ENCODE measurements at regions not wholly inside any gene's neighbourhood (a gene's known extent, or its start where the extent isn't known, plus 50 kb on each side); places are given as distances from the start of the nearest gene placed in this dataset.

GRCh38 chr18:58805467-58806187, 59.0 kb upstream of the ZNF532 start:
- H2AK5ac ChIP-seq (ENCODE audit: low read length), result no peak overlapping the region
- peak overlapping the region; percentile 42 for H2BK120ac ChIP-seq (ENCODE audit: insufficient read depth, low read length, poor library complexity)
- H2BK5ac ChIP-seq (ENCODE audit: low read depth, low read length, poor library complexity), result no peak overlapping the region
- H3K9me3 ChIP-seq (ENCODE audit: insufficient read depth, low read depth, low read length), result no peaks in the 10 kb centered on the region
- H3K18ac ChIP-seq (ENCODE audit: low read length), result no peak overlapping the region
- H3K79me2 ChIP-seq (ENCODE audit: control insufficient read depth, insufficient read depth, low read length, poor library complexity), result no peaks in the 10 kb centered on the region
- H2BK12ac ChIP-seq (ENCODE audit: low read length), result no peak overlapping the region
- H3K4ac ChIP-seq (ENCODE audit: low read depth, low read length), result no peak overlapping the region
- H3K27ac ChIP-seq (ENCODE audit: low read depth, low read length), result peak overlapping the region; percentile 51
- no peak overlapping the region for H4K91ac ChIP-seq (ENCODE audit: low read depth, low read length)
- no peak overlapping the region for H3K14ac ChIP-seq (ENCODE audit: low read length)
- WGBS (ENCODE audit: extremely low coverage, insufficient coverage, insufficient read length), result no CpG with 5 or more reads among the region's 8 CpGs
- H3K9ac ChIP-seq (ENCODE audit: low read length), result no peak overlapping the region
- no peak overlapping the region for H2AFZ ChIP-seq (ENCODE audit: insufficient read depth, low read length, poor library complexity)
- H3K79me1 ChIP-seq (ENCODE audit: low read length), result peaks cover 6% of the 10 kb centered on the region
- DNase-seq, result no peak
- no peak overlapping the region for H4K12ac ChIP-seq (ENCODE audit: low read depth, low read length)
- peaks cover 0 to 2% of the 10 kb centered on the region in 2 experiments for H3K4me1 ChIP-seq (ENCODE audit: control insufficient read depth in 1 of 2, insufficient read depth in 2 of 2, low read length in 2 of 2)
- H3K4me2 ChIP-seq (ENCODE audit: low read length), result peak overlapping the region; percentile 16
- H3K27me3 ChIP-seq (ENCODE audit: insufficient read depth, low read length), result no peaks in the 10 kb centered on the region
- no peaks in the 10 kb centered on the region for H3K36me3 ChIP-seq (ENCODE audit: control insufficient read depth in 1 of 2, insufficient read depth in 2 of 2, low read length in 2 of 2)
- H3K23ac ChIP-seq (ENCODE audit: low read length), result no peak overlapping the region
- H3K4me3 ChIP-seq (ENCODE audit: low read depth, low read length), result no peak overlapping the region
- H4K8ac ChIP-seq (ENCODE audit: low read depth, low read length), result no peak overlapping the region

- Histone ChIP-seq H3K4me1 (ENCODE audit: control insufficient read depth in 1 of 2, insufficient read depth in 2 of 2, low read length in 2 of 2) (no peaks in the 10 kb centered on the region), H3K23ac (ENCODE audit: low read length) (no peak overlapping the region), H3K79me1 (ENCODE audit: low read length) (peaks cover 6% of the 10 kb centered on the region), H3K27me3 (ENCODE audit: insufficient read depth, low read length) (no peaks in the 10 kb centered on the region), H4K91ac (ENCODE audit: low read depth, low read length) (peak overlapping the region; percentile 25), H3K9me3 (ENCODE audit: insufficient read depth, low read depth, low read length) (no peaks in the 10 kb centered on the region), H3K4me2 (ENCODE audit: low read length) (no peak overlapping the region), H3K14ac (ENCODE audit: low read length) (no peak overlapping the region), H3K9ac (ENCODE audit: low read length) (no peak overlapping the region), H3K4ac (ENCODE audit: low read depth, low read length) (no peak overlapping the region), H2BK5ac (ENCODE audit: low read depth, low read length, poor library complexity) (no peak overlapping the region), H2AFZ (ENCODE audit: insufficient read depth, low read length, poor library complexity) (no peak overlapping the region), H3K18ac (ENCODE audit: low read length) (no peak overlapping the region), H3K27ac (ENCODE audit: low read depth, low read length) (no peak overlapping the region), H3K79me2 (ENCODE audit: control insufficient read depth, insufficient read depth, low read length, poor library complexity) (no peaks in the 10 kb centered on the region), H4K12ac (ENCODE audit: low read depth, low read length) (no peak overlapping the region), H3K4me3 (ENCODE audit: low read depth, low read length) (no peak overlapping the region), H2BK12ac (ENCODE audit: low read length) (peak overlapping the region; percentile 25), H4K8ac (ENCODE audit: low read depth, low read length) (peak overlapping the region; percentile 42), H2BK120ac (ENCODE audit: insufficient read depth, low read length, poor library complexity) (no peak overlapping the region), H2AK5ac (ENCODE audit: low read length) (no peak overlapping the region), H3K36me3 (ENCODE audit: control insufficient read depth in 1 of 2, insufficient read depth in 2 of 2, low read length in 2 of 2) (no peaks in the 10 kb centered on the region)
- no peak for DNase-seq
- no CpG with 5 or more reads among the region's 20 CpGs for WGBS (ENCODE audit: extremely low coverage, insufficient coverage, insufficient read length)
Measured at GRCh38 chr18:58806826-58807714, 57.6 kb upstream of the ZNF532 start.

- Histone ChIP-seq H3K4ac (ENCODE audit: low read depth, low read length) (no peak overlapping the region), H3K79me2 (ENCODE audit: control insufficient read depth, insufficient read depth, low read length, poor library complexity) (no peaks in the 10 kb centered on the region), H3K27ac (ENCODE audit: low read depth, low read length) (no peak overlapping the region), H3K36me3 (ENCODE audit: control insufficient read depth in 1 of 2, insufficient read depth in 2 of 2, low read length in 2 of 2) (no peaks in the 10 kb centered on the region), H2BK12ac (ENCODE audit: low read length) (peak overlapping the region; percentile 11), H3K4me1 (ENCODE audit: control insufficient read depth in 1 of 2, insufficient read depth in 2 of 2, low read length in 2 of 2) (no peaks in the 10 kb centered on the region), H3K27me3 (ENCODE audit: insufficient read depth, low read length) (no peaks in the 10 kb centered on the region), H3K23ac (ENCODE audit: low read length) (no peak overlapping the region), H3K4me2 (ENCODE audit: low read length) (no peak overlapping the region), H3K79me1 (ENCODE audit: low read length) (peaks cover 6% of the 10 kb centered on the region), H4K91ac (ENCODE audit: low read depth, low read length) (no peak overlapping the region), H2AFZ (ENCODE audit: insufficient read depth, low read length, poor library complexity) (no peak overlapping the region), H2BK120ac (ENCODE audit: insufficient read depth, low read length, poor library complexity) (no peak overlapping the region), H3K9me3 (ENCODE audit: insufficient read depth, low read depth, low read length) (no peaks in the 10 kb centered on the region), H4K8ac (ENCODE audit: low read depth, low read length) (no peak overlapping the region), H2AK5ac (ENCODE audit: low read length) (no peak overlapping the region), H3K9ac (ENCODE audit: low read length) (no peak overlapping the region), H2BK5ac (ENCODE audit: low read depth, low read length, poor library complexity) (no peak overlapping the region), H3K14ac (ENCODE audit: low read length) (no peak overlapping the region), H3K4me3 (ENCODE audit: low read depth, low read length) (no peak overlapping the region), H3K18ac (ENCODE audit: low read length) (no peak overlapping the region), H4K12ac (ENCODE audit: low read depth, low read length) (no peak overlapping the region)
- no peak for DNase-seq
- WGBS (ENCODE audit: extremely low coverage, insufficient coverage, insufficient read length), result no CpG with 5 or more reads among the region's 10 CpGs
Measured at GRCh38 chr18:58807766-58808165, 56.9 kb upstream of the ZNF532 start.

GRCh38 chr18:58808349-58808748, 56.3 kb upstream of the ZNF532 start:
- Histone ChIP-seq H3K4me1 (ENCODE audit: control insufficient read depth in 1 of 2, insufficient read depth in 2 of 2, low read length in 2 of 2) (no peaks in the 10 kb centered on the region), H2BK5ac (ENCODE audit: low read depth, low read length, poor library complexity) (no peak overlapping the region), H2AK5ac (ENCODE audit: low read length) (no peak overlapping the region), H4K12ac (ENCODE audit: low read depth, low read length) (no peak overlapping the region), H3K23ac (ENCODE audit: low read length) (no peak overlapping the region), H3K14ac (ENCODE audit: low read length) (no peak overlapping the region), H2AFZ (ENCODE audit: insufficient read depth, low read length, poor library complexity) (no peak overlapping the region), H3K79me2 (ENCODE audit: control insufficient read depth, insufficient read depth, low read length, poor library complexity) (no peaks in the 10 kb centered on the region), H3K4ac (ENCODE audit: low read depth, low read length) (no peak overlapping the region), H2BK120ac (ENCODE audit: insufficient read depth, low read length, poor library complexity) (no peak overlapping the region), H3K27ac (ENCODE audit: low read depth, low read length) (no peak overlapping the region), H3K9ac (ENCODE audit: low read length) (no peak overlapping the region), H3K4me2 (ENCODE audit: low read length) (no peak overlapping the region), H3K79me1 (ENCODE audit: low read length) (peaks cover 6% of the 10 kb centered on the region), H2BK12ac (ENCODE audit: low read length) (no peak overlapping the region), H4K91ac (ENCODE audit: low read depth, low read length) (no peak overlapping the region), H4K8ac (ENCODE audit: low read depth, low read length) (no peak overlapping the region), H3K36me3 (ENCODE audit: control insufficient read depth in 1 of 2, insufficient read depth in 2 of 2, low read length in 2 of 2) (no peaks in the 10 kb centered on the region), H3K9me3 (ENCODE audit: insufficient read depth, low read depth, low read length) (no peaks in the 10 kb centered on the region), H3K18ac (ENCODE audit: low read length) (no peak overlapping the region), H3K27me3 (ENCODE audit: insufficient read depth, low read length) (no peaks in the 10 kb centered on the region), H3K4me3 (ENCODE audit: low read depth, low read length) (no peak overlapping the region)
- WGBS (ENCODE audit: extremely low coverage, insufficient coverage, insufficient read length), result no CpG with 5 or more reads among the region's 10 CpGs
- no peak for DNase-seq

Measured in trophoblast cell (in vitro differentiated cells and primary cell).